ENCODE measurements at regions not wholly inside any gene's neighbourhood (a gene's known extent, or its start where the extent isn't known, plus 50 kb on each side); places are given as distances from the start of the nearest gene placed in this dataset.

DNA sequence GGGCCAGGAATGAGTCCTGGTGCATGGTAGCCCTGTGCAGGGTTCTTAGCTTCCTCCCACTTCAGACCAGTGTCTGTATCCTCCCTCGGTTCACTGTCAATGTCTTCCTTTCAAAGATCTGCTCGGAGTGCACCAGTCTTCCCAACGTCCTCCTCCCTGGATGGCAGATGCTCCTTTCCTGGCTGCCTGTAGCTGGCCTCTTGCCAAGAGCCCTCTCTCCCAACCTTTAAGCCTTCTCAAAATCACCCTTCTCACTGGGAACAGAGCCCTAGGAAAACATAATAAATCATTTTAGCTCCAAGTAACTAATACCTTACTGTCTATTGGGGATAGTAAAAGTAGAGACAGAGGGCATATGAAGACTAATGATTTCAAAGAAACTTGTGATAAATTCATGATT is 490.6 kb downstream of the CCSER2 start:
- H3T11ph ChIP-seq (ENCODE audit: low read length) = no peak overlapping the region
- Mint-ChIP-seq H3K4me3 (no peak overlapping the region), H3K36me3 (ENCODE audit: insufficient read depth in 1 of 3, low read depth in 3 of 3) (no peaks in the 10 kb centered on the region; a peak in 1 of 7 replicates), H3K27me3 (ENCODE audit: low read depth) (peaks cover 3% of the 10 kb centered on the region; the same call in 1 of the 2 replicates), H3K4me1 (no peaks in the 10 kb centered on the region), H3K27ac (no peak overlapping the region; a peak in 1 of 7 replicates), H3K9me3 (no peaks in the 10 kb centered on the region; a peak in 1 of 5 replicates)
- H2BK120ac ChIP-seq (ENCODE audit: low read depth, low read length, poor library complexity, severe bottlenecking) = no peak overlapping the region
- H3K4me1 ChIP-seq (ENCODE audit: insufficient read depth, low read length) = no peaks in the 10 kb centered on the region
- H3K4ac ChIP-seq (ENCODE audit: low read depth, low read length) = no peak overlapping the region
- H2AK5ac ChIP-seq (ENCODE audit: insufficient read length, low read length) = no peak overlapping the region
- no peak overlapping the region for H2BK5ac ChIP-seq (ENCODE audit: insufficient read length, low read length)
- TF ChIP-seq, protein P1, sequence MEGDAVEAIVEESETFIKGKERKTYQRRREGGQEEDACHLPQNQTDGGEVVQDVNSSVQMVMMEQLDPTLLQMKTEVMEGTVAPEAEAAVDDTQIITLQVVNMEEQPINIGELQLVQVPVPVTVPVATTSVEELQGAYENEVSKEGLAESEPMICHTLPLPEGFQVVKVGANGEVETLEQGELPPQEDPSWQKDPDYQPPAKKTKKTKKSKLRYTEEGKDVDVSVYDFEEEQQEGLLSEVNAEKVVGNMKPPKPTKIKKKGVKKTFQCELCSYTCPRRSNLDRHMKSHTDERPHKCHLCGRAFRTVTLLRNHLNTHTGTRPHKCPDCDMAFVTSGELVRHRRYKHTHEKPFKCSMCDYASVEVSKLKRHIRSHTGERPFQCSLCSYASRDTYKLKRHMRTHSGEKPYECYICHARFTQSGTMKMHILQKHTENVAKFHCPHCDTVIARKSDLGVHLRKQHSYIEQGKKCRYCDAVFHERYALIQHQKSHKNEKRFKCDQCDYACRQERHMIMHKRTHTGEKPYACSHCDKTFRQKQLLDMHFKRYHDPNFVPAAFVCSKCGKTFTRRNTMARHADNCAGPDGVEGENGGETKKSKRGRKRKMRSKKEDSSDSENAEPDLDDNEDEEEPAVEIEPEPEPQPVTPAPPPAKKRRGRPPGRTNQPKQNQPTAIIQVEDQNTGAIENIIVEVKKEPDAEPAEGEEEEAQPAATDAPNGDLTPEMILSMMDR (conservative IDR thresholded peaks at IDR 0.05) = no peak
- H3K9ac ChIP-seq (ENCODE audit: extremely low read depth, insufficient read length, low read length) = no peak overlapping the region
- H3K9me3 ChIP-seq (ENCODE audit: control insufficient read depth, low read depth, low read length) = no peaks in the 10 kb centered on the region
- H4K5ac ChIP-seq (ENCODE audit: insufficient read length, low read depth, low read length) = no peak overlapping the region
- no peaks in the 10 kb centered on the region for H4K20me1 ChIP-seq (ENCODE audit: control insufficient read depth, insufficient read depth, insufficient read length)
- no peak overlapping the region for H3K18ac ChIP-seq (ENCODE audit: insufficient read length, low read depth, low read length)
- no peak overlapping the region for H3K14ac ChIP-seq (ENCODE audit: insufficient read depth, low read length)
- H3K27me3 ChIP-seq (ENCODE audit: insufficient read depth, low read length) = no peaks in the 10 kb centered on the region; the same call in 1 of the 2 replicates
- H2BK12ac ChIP-seq (ENCODE audit: insufficient read length, low read depth, low read length) = no peak overlapping the region
- no peaks in the 10 kb centered on the region for H3K79me2 ChIP-seq (ENCODE audit: insufficient read depth, low read length)
- H2BK15ac ChIP-seq (ENCODE audit: low read depth, low read length) = no peak overlapping the region
- H3K79me1 ChIP-seq (ENCODE audit: insufficient read depth, low read depth, low read length, poor library complexity, severe bottlenecking) = no peaks in the 10 kb centered on the region
- H3K4me2 ChIP-seq (ENCODE audit: insufficient read depth, insufficient read length, low read length) = no peak overlapping the region
- H3K23me2 ChIP-seq (ENCODE audit: insufficient read length, low read depth, low read length, poor library complexity, severe bottlenecking) = peaks cover 2% of the 10 kb centered on the region
- DNase-seq = no peak
- H4K91ac ChIP-seq (ENCODE audit: insufficient read length, low read depth, low read length) = no peak overlapping the region
- no peak overlapping the region for H3K23ac ChIP-seq (ENCODE audit: insufficient read length, low read depth, low read length)
- H2AFZ ChIP-seq (ENCODE audit: low read length) = no peak overlapping the region
- H4K8ac ChIP-seq (replicated peaks; ENCODE audit: insufficient read length, low read depth, low read length) = no peak overlapping the region
- H3K27ac ChIP-seq (ENCODE audit: insufficient read length, low read depth, low read length) = no peak overlapping the region
- WGBS (ENCODE audit: extremely low coverage, insufficient read length, low lambda C conversion rate) = no CpG with 5 or more reads among the region's 3 CpGs
- no peak overlapping the region for H2BK20ac ChIP-seq (ENCODE audit: low read depth, low read length, poor library complexity, severe bottlenecking)
- no peak overlapping the region for H3K56ac ChIP-seq (ENCODE audit: insufficient read length, low read depth, low read length)

Measured in H9 (cell line).